ENCODE measurements at regions not wholly inside any gene's neighbourhood (a gene's known extent, or its start where the extent isn't known, plus 50 kb on each side); places are given as distances from the start of the nearest gene placed in this dataset.

DNA sequence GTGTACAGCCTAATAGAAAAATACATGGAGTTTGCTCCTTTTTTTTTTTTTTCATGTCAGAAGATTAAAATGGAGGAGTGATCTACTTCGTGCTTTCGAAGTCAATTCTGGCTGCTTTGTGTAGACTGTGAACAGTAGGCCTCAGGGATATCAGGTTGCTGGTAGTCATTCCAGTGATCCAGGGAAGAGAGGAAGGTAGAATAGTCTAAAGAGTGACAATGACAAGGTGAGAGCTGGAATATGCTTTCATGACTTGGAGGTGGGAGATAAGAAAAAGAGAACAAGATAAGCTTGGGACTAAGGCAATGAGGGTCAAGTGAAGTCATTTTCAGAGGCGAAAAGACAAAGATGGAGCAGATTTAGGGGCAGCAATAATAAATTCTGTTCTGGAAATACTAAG is 111.3 kb upstream of the MIR17HG start:
- ChIA-PET POLR2A (no interaction called here), CTCF (no interaction called here)
- H3K27me3 Mint-ChIP-seq, result no peaks in the 10 kb centered on the region
- intact Hi-C loops (cut with micrococcal nuclease), result no loop called here
- DNase-seq (no peak), ATAC-seq (ENCODE audit: low read depth) (no peak)
- H3K36me3 Mint-ChIP-seq (ENCODE audit: low read depth), result no peaks in the 10 kb centered on the region
- no peak for TF ChIP-seq CTCF (IDR thresholded peaks at IDR 0.05)
- no peak overlapping the region for H3K4me3 Mint-ChIP-seq
- H3K9me3 Mint-ChIP-seq, result no peaks in the 10 kb centered on the region
- H3K4me1 Mint-ChIP-seq, result no peaks in the 10 kb centered on the region
- no peak overlapping the region for H3K27ac Mint-ChIP-seq

GRCh38 chr13:91236921-91237320 is 110.6 kb upstream of the MIR17HG start:
- intact Hi-C loops (cut with micrococcal nuclease), result no loop called here
- ChIA-PET POLR2A (no interaction called here), CTCF (no interaction called here)
- H3K36me3 Mint-ChIP-seq (ENCODE audit: low read depth), result no peaks in the 10 kb centered on the region
- ATAC-seq (ENCODE audit: low read depth) (no peak), DNase-seq (no peak)
- no peaks in the 10 kb centered on the region for H3K27me3 Mint-ChIP-seq
- H3K4me1 Mint-ChIP-seq, result no peaks in the 10 kb centered on the region
- TF ChIP-seq CTCF (IDR thresholded peaks at IDR 0.05), result no peak
- no peak overlapping the region for H3K4me3 Mint-ChIP-seq
- H3K9me3 Mint-ChIP-seq, result no peaks in the 10 kb centered on the region
- no peak overlapping the region for H3K27ac Mint-ChIP-seq

DNA sequence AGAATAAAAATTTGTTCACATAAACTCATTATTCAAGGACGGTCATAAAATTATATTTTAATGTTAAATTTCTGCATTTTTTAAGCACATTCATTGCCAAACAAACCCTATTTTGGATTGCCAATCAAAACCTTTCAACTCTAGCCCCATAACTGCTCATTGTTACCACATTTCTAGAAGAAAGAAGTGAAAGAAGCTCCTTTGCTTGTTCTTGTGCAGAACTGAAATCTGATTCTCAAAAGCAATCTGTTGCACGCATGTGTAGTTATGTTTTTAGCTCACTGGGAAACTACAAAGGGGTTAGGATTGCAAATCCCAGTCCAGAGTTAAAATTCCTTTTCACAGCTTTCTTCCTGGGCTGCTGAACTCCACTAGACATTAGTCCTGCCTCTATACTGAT is 109.5 kb upstream of the MIR17HG start:
- ATAC-seq (ENCODE audit: low read depth) (no peak), DNase-seq (no peak)
- ChIA-PET POLR2A (no interaction called here), CTCF (no interaction called here)
- H3K27ac Mint-ChIP-seq, result no peak overlapping the region
- H3K4me3 Mint-ChIP-seq, result no peak overlapping the region
- H3K36me3 Mint-ChIP-seq (ENCODE audit: low read depth), result no peaks in the 10 kb centered on the region
- no peaks in the 10 kb centered on the region for H3K27me3 Mint-ChIP-seq
- intact Hi-C loops (cut with micrococcal nuclease), result no loop called here
- no peaks in the 10 kb centered on the region for H3K4me1 Mint-ChIP-seq
- TF ChIP-seq CTCF (IDR thresholded peaks at IDR 0.05), result no peak
- no peaks in the 10 kb centered on the region for H3K9me3 Mint-ChIP-seq

DNA sequence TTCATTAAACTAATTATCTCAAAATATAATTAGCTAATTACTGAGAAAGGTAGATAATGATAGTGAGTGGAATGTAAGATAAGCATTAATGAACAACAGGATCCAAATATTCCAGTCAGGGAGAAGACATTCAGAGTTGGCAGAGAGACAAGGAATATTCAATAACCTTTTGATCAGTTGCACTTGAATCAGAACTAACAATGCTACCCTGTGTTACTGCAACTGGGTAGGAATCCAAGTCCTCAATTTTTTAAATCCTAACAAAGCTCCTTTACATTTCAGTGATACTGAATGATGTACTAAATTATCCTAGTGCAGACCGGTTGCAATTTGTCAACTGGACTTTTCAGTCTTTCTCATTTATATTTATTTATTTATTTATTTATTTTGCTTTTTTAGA is 107.1 kb upstream of the MIR17HG start:
- Mint-ChIP-seq H3K27me3 (no peaks in the 10 kb centered on the region), H3K9me3 (no peaks in the 10 kb centered on the region), H3K4me3 (no peak overlapping the region), H3K27ac (no peak overlapping the region), H3K4me1 (no peaks in the 10 kb centered on the region), H3K36me3 (ENCODE audit: low read depth) (no peaks in the 10 kb centered on the region)
- CTCF ChIA-PET, result no interaction called here
- intact Hi-C loops (cut with micrococcal nuclease), result no loop called here
- no peak for TF ChIP-seq CTCF (IDR thresholded peaks at IDR 0.05)
- POLR2A ChIA-PET, result no interaction called here
- DNase-seq (no peak), ATAC-seq (ENCODE audit: low read depth) (no peak)

DNA sequence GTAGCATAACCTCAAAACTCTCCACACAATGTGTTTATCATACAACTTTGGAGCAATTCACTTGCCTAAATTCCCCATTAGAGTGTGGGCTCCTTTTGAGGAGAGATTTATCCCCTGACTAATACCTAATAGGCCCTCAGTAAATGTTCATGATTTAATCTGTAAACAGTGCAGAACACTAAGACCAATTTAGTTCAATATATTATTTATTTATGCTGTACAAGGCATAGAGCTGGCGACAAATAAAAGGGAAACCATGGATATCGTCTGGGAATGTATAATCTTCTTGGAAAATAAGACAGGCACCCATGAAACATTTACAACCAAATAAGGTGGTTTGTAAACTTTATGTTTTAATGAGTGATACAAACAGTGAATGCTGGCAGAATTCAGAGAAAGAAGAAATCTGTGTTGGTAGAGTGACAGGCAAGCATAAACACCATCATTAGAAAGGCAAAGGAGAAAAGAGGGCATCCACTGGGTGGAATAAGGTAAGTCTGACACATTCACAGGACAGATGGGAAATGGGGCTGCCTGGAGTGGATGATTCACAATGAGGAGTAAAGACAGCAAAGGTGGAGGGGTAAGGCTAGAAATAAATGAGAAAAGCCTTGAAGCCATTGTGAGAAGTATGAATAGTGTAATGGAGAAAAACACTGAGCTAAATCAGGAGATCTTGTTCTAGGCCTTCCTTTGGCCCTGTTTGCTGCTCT is 106.1 kb upstream of the MIR17HG start:
- no peaks in the 10 kb centered on the region for H3K27me3 Mint-ChIP-seq

More for the DNA sequence above, 106.1 kb upstream of the MIR17HG start:
- H3K9me3 Mint-ChIP-seq, result no peaks in the 10 kb centered on the region
- intact Hi-C loops (cut with micrococcal nuclease), result no loop called here
- ATAC-seq (ENCODE audit: low read depth), result no peak
- no peak for DNase-seq
- no peak overlapping the region for H3K4me3 Mint-ChIP-seq
- TF ChIP-seq CTCF (IDR thresholded peaks at IDR 0.05), result no peak
- CTCF ChIA-PET, result no interaction called here
- POLR2A ChIA-PET, result no interaction called here
- no peaks in the 10 kb centered on the region for H3K4me1 Mint-ChIP-seq
- H3K27ac Mint-ChIP-seq, result no peak overlapping the region
- H3K36me3 Mint-ChIP-seq (ENCODE audit: low read depth), result no peaks in the 10 kb centered on the region
